Activated CD8-positive, alpha-beta T cell treated with anti-CD3 and anti-CD28 coated beads for 36 hours (primary cell): ENCODE measurements at regions not wholly inside any gene's neighbourhood (a gene's known extent, or its start where the extent isn't known, plus 50 kb on each side); places are given as distances from the start of the nearest gene placed in this dataset.
"Not testable (repeated sequence)": the region's sequence is repeated elsewhere in the genome, so short reads cannot be mapped to it uniquely, and the experiment has no call there.

ENCODE experiments used
- ATAC-seq: fragments of 200-7000 bp; cut with Tn5 transposase; one replicate; pipeline ENCODE4 v1.10.0; 2021; ENCODE audit warnings: mild to moderate bottlenecking, moderate library complexity
- CTCF ChIA-PET: fragments of 350-600 bp; sonication (Branson Sonifier 250); formaldehyde crosslinking; loops from one replicate; lab custom pipeline; 2021; ENCODE audit warnings: antibody characterized with exemption; lab: Charles Lee
- POLR2A ChIA-PET: fragments of 350-600 bp; sonication (Branson Sonifier 250); formaldehyde crosslinking; loops from one replicate; lab custom pipeline; 2021; ENCODE audit warnings: antibody characterized with exemption; lab: Charles Lee
- DNase-seq: peaks from one replicate; pipeline ENCODE4 v3.0.0-alpha.2; 2020
- H3K27ac Mint-ChIP-seq: one replicate; pipeline ENCODE4 v1.8.0; 2021; ENCODE audit warnings: mild to moderate bottlenecking, mixed read lengths
- H3K27me3 Mint-ChIP-seq: one replicate; pipeline ENCODE4 v1.8.0; 2021; ENCODE audit warnings: mixed read lengths
- H3K36me3 Mint-ChIP-seq: one replicate; pipeline ENCODE4 v1.8.0; 2021; ENCODE audit warnings: low read depth, mixed read lengths
- H3K4me1 Mint-ChIP-seq: one replicate; pipeline ENCODE4 v1.8.0; 2021; ENCODE audit warnings: low read depth, mixed read lengths
- H3K4me3 Mint-ChIP-seq: one replicate; pipeline ENCODE4 v1.8.0; 2021; ENCODE audit warnings: mild to moderate bottlenecking, moderate library complexity, mixed read lengths
- H3K9me3 Mint-ChIP-seq: one replicate; pipeline ENCODE4 v1.8.0; 2021; ENCODE audit warnings: mixed read lengths
- CTCF ChIP-seq: fragments of 200-600 bp; IDR thresholded peaks from one replicate; pipeline ENCODE4 v1.8.0; 2022; ENCODE audit warnings: antibody characterized with exemption, mild to moderate bottlenecking
- intact Hi-C: fragments of 100-400 bp; cut with micrococcal nuclease; formaldehyde crosslinking; loops from one replicate; pipeline ENCODE4 v1.10.0; 2022

DNA sequence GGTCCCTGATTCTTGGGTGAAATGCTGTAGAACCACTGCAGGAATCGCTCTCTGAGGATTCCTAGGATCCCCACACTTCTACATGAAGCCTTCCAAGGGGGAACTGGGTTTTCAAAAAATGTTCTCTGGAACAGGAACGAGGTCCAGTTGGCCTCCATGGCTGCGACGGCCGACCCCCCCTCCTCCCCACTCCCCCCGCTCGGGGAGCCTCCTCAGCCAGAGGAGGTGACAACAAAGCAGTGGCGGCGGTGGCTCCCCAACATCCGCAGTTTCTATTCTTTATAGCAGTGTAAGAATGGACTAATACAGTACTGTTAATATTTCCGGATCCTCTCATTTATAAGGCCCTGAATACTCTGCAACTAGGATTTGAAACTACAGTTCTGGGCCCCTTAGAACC lies 84.0 kb upstream of the PLAAT1 start:
- POLR2A ChIA-PET, result no interaction called here
- H3K4me1 Mint-ChIP-seq, result no peaks in the 10 kb centered on the region
- DNase-seq (no peak), ATAC-seq (no peak)
- no peak for TF ChIP-seq CTCF
- H3K27me3 Mint-ChIP-seq, result peaks cover 1% of the 10 kb centered on the region
- no peak overlapping the region for H3K27ac Mint-ChIP-seq
- CTCF ChIA-PET, result no interaction called here
- intact Hi-C loops, result no loop called here
- H3K36me3 Mint-ChIP-seq, result no peaks in the 10 kb centered on the region
- H3K9me3 Mint-ChIP-seq, result no peaks in the 10 kb centered on the region
- no peak overlapping the region for H3K4me3 Mint-ChIP-seq

DNA sequence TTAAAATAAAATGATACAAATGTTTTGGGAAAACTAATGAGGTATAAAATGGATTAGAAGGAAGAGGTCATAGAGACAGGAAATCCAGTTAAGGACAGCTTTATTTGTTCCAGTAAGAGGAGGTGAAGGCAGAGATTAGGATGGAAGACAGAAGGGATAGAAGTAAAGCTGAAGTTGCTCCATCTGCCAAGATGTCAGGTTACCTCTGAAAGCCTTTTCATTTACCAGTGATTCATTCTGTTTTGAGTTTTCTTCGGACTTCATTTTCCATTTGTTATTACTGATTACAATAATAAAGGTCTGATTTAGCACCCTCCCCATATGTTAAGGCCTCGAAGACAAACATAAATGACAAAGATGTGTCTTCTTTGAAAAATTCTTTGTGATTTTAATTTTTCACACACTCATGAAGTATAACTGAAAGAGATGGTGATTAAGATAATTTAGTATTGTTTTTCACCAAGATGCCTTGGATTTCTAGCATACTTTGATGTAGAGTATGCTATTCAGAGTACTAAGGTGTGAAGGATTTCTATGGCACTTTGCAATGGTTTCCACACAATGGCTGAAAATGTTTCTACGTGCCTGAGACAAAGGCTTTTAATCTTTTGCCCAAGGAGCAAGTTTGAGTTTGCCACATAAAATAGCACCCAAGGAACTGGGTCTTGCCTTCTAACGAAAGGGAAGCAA lies 75.4 kb upstream of the PLAAT1 start:
- ChIA-PET POLR2A (no interaction called here), CTCF (no interaction called here)
- Mint-ChIP-seq H3K36me3 (no peaks in the 10 kb centered on the region), H3K4me1 (no peaks in the 10 kb centered on the region), H3K4me3 (no peak overlapping the region), H3K27ac (no peak overlapping the region), H3K9me3 (no peaks in the 10 kb centered on the region), H3K27me3 (no peaks in the 10 kb centered on the region)
- TF ChIP-seq CTCF, result no peak
- no peak for ATAC-seq
- intact Hi-C loops, result no loop called here
- DNase-seq, result no peak

DNA sequence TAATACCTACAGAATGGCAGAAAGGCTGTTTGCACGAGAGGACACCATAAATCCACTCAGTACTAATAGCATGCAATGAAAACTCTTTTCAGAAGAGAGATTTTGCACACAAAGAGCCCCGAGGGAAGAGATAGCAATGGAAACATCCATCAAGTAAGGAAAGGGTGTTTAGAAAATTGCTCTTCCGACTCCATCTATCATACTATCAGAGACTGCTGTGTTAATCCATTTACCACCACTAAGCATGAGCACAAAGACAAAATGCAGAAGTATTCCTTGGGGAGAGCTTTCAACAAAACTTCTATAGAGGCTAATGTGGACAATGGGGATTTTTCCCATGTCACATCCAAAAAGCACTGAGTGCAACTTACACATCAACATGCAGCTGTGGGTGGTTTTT lies 72.1 kb upstream of the PLAAT1 start:
- no peaks in the 10 kb centered on the region for H3K9me3 Mint-ChIP-seq
- no peak for TF ChIP-seq CTCF
- CTCF ChIA-PET, result no interaction called here
- DNase-seq (no peak), ATAC-seq (no peak)
- no peak overlapping the region for H3K4me3 Mint-ChIP-seq
- intact Hi-C loops, result no loop called here
- no peaks in the 10 kb centered on the region for H3K27me3 Mint-ChIP-seq
- no peaks in the 10 kb centered on the region for H3K36me3 Mint-ChIP-seq
- POLR2A ChIA-PET, result no interaction called here
- H3K4me1 Mint-ChIP-seq, result no peaks in the 10 kb centered on the region
- H3K27ac Mint-ChIP-seq, result no peak overlapping the region

DNA sequence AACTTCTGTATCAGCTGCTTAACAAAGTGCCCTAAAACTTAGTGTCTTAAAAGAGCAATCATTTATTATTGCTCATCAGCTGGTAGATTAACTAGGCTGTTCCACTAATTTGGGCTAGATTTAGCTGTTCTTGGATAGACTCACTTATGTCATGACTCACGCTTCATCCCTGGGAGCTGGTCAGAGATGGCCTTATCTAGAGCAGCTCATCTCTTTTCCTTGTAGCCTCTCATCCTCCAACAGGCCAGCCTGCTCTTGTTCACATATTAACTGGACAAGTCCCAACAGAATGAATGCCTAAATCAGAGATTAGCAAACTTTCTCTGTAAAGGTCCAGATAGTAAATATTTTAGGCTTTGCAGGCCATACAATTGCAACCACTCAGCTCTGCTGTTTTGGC lies 66.9 kb upstream of the PLAAT1 start:
- H3K36me3 Mint-ChIP-seq, result no peaks in the 10 kb centered on the region
- no peak overlapping the region for H3K27ac Mint-ChIP-seq
- ChIA-PET POLR2A (interaction anchor here (0.6 kb wide), 1 partner anchor 120 kb away, joined by 3 read pairs; no protein-coding TSS in a partner anchor), CTCF (no interaction called here)
- ATAC-seq, result no peak
- no peaks in the 10 kb centered on the region for H3K27me3 Mint-ChIP-seq
- DNase-seq, result no peak
- H3K4me3 Mint-ChIP-seq, result no peak overlapping the region
- intact Hi-C loops, result no loop called here
- TF ChIP-seq CTCF, result no peak
- no peaks in the 10 kb centered on the region for H3K9me3 Mint-ChIP-seq
- no peaks in the 10 kb centered on the region for H3K4me1 Mint-ChIP-seq

DNA sequence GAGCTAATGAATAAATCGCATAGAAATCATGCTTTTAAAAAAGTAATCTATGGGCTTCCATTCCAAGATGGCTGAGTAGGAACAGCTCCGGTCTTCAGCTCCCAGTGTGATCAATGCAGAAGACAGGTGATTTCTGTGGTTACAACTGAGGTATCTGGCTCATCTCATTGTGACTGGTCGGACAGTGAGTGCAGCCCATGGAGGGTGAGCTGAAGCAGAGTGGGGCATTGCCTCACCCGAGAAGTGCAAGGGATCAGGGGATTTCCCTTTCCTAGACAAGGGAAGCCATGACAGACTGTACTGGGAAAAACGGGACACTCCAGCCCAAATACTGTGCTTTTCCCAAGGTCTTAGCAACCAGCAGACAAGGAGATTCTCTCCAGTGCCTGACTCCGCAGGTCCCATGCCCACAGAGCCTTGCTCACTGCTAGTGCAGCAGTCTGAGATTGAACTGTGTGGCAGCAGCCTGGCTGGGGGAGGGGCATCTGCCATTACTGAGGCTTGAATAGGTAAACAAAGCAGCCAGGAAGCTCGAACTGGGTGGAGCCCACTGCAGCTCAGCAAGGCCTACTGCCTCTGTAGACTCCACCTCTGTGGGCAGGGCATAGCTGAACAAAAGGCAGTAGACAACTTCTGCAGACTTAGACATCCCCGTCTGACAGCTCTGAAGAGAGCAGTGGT lies 61.5 kb upstream of the PLAAT1 start:
- H3K36me3 Mint-ChIP-seq, CTCF ChIA-PET, DNase-seq, H3K27ac Mint-ChIP-seq, H3K27me3 Mint-ChIP-seq, intact Hi-C loops, H3K4me1 Mint-ChIP-seq, POLR2A ChIA-PET, H3K4me3 Mint-ChIP-seq, H3K9me3 Mint-ChIP-seq, ATAC-seq: not testable (repeated sequence)
